ENCODE measurements at regions not wholly inside any gene's neighbourhood (a gene's known extent, or its start where the extent isn't known, plus 50 kb on each side); places are given as distances from the start of the nearest gene placed in this dataset.

- DNase-seq = peak; percentile 77
Observed at GRCh38 chr6:166106076-166106686, 61.5 kb downstream of the TBXT start.

GRCh38 chr6:166105341-166106075 lies 62.1 kb downstream of the TBXT start:
- DNase-seq = no peak

- DNase-seq = no peak
Observed at GRCh38 chr6:166104872-166105271, 62.8 kb downstream of the TBXT start.

GRCh38 chr6:166104107-166104506 lies 63.5 kb downstream of the TBXT start:
- DNase-seq = no peak

GRCh38 chr6:166101819-166102419 lies 65.7 kb downstream of the TBXT start:
- no peak for DNase-seq

- peak; percentile 59 for DNase-seq
Observed at GRCh38 chr6:166097914-166098522, 69.6 kb downstream of the TBXT start.

- DNase-seq = no peak
Observed at GRCh38 chr6:166087852-166088251, 79.8 kb downstream of the TBXT start.

GRCh38 chr6:166087246-166087645 lies 80.4 kb downstream of the TBXT start:
- DNase-seq = no peak

GRCh38 chr6:166085500-166085899 lies 82.2 kb downstream of the TBXT start:
- no peak for DNase-seq

- DNase-seq = no peak
Observed at GRCh38 chr6:166084951-166085350, 82.7 kb downstream of the TBXT start.

- DNase-seq = no peak
Observed at GRCh38 chr6:166079841-166080240, 87.8 kb downstream of the TBXT start.

GRCh38 chr6:166078294-166078693 lies 89.4 kb downstream of the TBXT start:
- no peak for DNase-seq

GRCh38 chr6:166076625-166077024 lies 91.0 kb downstream of the TBXT start:
- DNase-seq = no peak

GRCh38 chr6:166075925-166076324 lies 91.7 kb downstream of the TBXT start:
- no peak for DNase-seq

- no peak for DNase-seq
Observed at GRCh38 chr6:166075186-166075585, 92.5 kb downstream of the TBXT start.

GRCh38 chr6:166073082-166073481 lies 94.6 kb downstream of the TBXT start:
- no peak for DNase-seq

- no peak for DNase-seq
Observed at GRCh38 chr6:166068768-166069167, 98.9 kb downstream of the TBXT start.

- no peak for DNase-seq
Observed at GRCh38 chr6:166058064-166058739, 109.4 kb downstream of the TBXT start.

- no peak for DNase-seq
Observed at GRCh38 chr6:166057431-166057830, 110.2 kb downstream of the TBXT start.

GRCh38 chr6:166056637-166057036 lies 111.0 kb downstream of the TBXT start:
- DNase-seq = no peak

GRCh38 chr6:166055801-166056200 lies 111.8 kb downstream of the TBXT start:
- DNase-seq = no peak

- no peak for DNase-seq
Observed at GRCh38 chr6:166052837-166053236, 114.8 kb downstream of the TBXT start.

- DNase-seq = no peak
Observed at GRCh38 chr6:166050559-166050958, 117.1 kb downstream of the TBXT start.
